Kidney tubule cell (primary cell): ENCODE measurements at regions not wholly inside any gene's neighbourhood (a gene's known extent, or its start where the extent isn't known, plus 50 kb on each side); places are given as distances from the start of the nearest gene placed in this dataset.
"Not testable (repeated sequence)": the region's sequence is repeated elsewhere in the genome, so short reads cannot be mapped to it uniquely, and the experiment has no call there.

Source experiments
- DNase-seq: peaks from one replicate; pipeline ENCODE4 v3.0.0-alpha.2; 2018; ENCODE audit warnings: low spot score

DNA sequence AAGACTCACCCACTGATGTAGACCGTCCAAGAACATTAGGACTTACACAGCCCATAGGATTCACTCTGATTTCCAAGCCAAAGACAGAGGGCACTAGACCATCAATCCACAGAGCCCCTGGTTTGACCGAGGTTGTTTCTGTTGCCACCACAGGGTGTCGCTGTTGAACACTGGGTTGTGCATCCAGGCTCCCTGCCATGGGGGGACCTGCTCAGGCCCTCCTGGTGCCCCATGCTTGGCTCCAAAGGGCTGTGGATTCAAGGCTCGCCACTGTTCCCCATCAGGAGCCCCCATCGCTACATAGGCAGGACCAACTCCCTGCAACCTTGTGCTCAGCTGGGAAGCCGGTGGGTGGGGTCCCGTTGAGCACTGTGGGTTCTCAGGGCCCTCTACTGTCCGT, 128.0 kb upstream of the ANO1 start:
- DNase-seq: peak; percentile 21

DNA sequence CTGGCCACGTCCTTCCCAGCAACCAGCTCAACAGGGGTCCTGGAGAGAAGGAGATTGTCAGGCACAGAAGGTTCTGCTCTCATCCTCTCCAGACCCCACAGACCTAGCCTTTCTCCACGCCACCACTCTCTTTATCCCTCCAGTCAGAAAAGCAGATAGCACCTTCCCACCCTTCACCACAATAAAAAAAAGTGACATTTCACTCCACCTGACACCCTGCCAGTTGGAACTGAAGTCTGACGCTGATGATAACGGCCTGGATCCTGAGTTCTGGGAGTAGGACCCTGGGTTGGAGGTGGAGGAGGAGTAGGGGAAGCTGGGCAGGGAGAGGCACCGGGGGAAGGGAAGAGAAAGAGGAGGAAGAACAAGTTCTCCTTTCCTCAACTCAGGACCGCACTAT, 127.5 kb upstream of the ANO1 start:
- DNase-seq: no peak

DNA sequence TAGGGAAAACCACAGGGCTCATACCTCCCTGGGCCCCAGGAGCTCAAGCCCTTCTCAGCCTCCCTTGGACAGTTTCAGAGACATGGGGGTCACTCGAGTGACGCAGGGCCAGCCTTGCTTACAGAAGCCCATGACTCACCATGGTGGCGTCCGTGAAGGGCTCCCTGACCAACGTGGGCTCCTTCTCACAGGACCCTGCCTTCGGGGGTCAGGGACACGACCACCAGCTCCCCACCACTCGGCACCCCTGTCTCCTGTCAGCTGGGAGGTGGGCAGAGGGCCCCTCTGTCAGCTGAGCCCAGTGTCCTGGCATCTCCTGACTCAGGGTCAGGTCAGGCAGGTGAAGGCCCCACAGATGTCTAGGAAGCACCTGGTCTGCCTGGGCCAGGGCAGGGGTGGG, 126.3 kb upstream of the ANO1 start:
- DNase-seq: no peak

DNA sequence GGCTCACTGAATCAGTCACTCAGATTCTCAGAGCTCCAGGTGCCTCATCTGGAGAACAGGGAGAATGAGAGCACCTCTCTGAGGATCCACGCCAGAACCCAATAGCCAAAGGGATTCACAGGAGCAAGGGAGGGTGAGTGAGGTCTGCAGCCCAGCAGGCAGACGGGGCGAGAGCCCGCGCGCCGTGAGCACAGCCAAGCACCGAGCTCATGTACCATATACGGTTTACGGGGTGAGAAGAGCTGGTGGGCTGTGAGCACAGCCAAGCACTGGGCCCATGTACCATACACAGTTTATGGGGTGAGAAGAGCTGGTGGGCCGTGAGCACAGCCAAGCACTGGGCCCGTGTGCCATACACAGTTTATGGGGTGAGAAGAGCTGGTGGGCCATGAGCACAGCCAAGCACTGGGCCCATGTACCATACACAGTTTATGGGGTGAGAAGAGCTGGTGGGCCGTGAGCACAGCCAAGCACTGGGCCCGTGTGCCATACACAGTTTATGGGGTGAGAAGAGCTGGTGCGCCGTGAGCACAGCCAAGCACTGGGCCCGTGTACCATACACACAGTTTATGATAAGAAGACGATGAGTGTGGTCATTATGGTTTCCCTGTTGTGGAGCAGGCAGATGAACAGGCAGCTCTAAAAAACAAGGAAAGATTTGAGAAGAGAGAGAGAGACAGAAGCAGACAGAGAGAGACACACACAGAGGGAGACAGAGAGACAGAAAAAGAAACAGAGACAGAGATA, 125.7 kb upstream of the ANO1 start:
- DNase-seq: not testable (repeated sequence)

DNA sequence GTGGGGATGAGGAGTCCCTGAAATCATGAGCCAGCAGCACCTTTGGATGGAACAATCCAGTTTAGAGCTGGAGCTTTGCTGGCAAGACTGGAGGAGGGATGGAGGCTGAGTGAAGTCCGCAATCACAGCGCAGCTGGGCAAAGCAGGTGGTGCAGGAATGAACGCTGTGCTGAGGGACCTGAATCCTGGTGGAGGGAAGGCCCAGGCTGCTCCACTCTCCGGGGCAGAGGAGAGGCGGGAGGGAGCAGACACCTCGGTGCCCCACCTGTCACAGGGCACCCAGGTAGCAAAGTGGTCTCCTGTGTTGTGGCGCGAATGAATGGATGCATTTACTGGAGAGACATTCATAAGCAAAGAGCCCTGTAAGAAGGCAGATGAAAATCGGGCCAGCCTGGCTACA, 124.8 kb upstream of the ANO1 start:
- DNase-seq: no peak

DNA sequence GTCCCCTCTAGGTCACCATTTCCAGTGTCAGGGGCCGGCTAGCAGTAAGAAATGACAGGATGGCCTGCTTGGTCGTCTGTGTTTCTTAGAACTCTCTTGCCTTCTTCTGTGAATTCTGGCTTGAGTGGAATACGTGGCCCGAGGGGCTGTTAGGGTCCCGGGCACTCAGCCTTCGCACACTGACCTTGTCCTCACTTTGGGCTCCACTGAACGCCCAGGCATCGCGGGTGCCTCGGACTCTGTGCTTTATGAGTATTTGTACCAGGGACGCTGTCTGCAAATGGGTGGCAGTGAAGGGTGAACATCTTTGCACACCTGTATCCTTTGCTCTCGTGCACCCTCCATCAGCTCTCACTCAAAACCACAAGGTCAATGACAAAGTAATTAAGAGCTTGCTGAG, 123.4 kb upstream of the ANO1 start:
- DNase-seq: no peak

DNA sequence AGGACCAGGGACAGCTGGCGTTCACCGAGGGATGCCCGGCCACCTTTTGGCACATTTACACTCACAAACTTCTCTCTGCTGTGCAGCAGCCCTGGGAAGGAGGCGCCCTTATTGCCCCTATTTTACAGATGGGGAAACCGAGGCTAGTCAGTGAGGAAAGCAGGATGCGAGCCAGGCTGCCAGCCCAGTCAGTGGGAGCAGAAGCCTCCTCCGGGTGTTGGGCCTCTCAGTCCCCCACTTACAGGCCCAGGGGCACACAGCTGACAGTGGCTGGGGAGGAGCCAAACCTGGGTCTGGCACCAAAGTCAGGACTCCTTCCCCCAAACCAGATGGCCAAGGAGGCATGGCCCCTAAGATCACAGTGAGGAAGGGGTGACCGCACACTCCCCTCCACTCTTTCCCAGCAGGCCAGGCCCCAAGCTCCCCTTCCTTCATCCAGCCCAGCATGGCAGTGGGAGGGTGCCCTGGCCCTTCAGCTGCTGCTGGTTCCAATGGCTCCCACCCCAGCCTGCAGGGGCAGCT, 121.4 kb upstream of the ANO1 start:
- no peak for DNase-seq

DNA sequence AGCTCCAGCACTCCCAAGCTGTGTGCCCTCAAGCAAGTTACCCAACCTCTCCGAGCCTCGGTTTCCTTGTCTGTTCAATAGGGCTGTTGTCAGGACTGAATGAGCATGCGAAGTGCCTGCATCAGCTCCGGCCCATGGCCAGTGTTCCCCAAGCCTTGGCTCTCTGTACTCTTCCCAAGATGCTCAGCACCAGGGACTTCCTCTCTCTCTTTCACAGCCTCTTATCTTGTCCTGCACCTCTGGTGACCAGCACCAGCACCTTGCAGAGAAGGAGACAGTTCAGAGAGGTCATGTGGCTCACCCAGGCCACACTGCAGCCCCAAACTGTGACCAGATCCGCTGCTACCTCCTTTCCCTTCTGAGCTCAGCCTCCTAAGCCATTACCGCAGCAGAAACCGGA, 120.3 kb upstream of the ANO1 start:
- no peak for DNase-seq

DNA sequence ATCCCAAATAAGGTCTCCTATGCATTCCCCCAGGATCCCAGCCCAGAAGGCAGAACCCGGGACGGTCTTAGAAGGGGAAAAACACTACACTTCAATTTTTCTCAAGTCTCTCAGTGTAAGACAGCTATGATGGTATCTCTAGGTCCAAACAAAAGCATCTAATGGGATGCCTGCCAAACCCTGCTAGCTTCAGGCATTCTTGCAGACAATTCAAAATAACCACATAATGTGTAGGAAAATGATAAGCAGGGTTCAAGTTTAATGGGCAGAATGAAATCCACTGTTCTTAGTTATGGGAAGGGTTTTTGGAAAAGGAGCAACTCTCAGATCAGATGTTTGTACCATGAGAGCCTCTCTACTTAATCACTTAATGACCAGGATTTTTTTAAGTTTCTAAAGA, 119.8 kb upstream of the ANO1 start:
- DNase-seq: no peak

DNA sequence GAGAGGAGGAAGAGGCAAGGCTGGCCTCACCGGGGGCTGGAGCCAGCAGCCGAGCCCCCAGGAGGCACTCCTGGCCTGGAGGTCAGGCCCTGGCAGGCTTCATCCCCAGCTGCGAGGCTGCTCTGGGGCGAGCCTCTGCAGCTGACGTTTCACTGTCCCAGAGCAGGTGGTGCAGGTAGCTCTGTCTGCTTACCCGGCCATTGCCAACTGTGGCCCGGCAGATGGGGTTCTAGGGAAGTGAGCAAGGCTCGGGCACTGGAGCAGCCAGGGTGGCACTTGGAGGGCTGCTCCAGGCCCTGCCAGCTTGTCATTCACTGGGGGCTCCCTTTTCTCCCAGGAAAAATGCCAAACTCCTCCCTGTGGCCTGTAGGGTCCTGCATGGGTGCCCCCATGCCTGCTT, 118.7 kb upstream of the ANO1 start:
- DNase-seq: no peak

DNA sequence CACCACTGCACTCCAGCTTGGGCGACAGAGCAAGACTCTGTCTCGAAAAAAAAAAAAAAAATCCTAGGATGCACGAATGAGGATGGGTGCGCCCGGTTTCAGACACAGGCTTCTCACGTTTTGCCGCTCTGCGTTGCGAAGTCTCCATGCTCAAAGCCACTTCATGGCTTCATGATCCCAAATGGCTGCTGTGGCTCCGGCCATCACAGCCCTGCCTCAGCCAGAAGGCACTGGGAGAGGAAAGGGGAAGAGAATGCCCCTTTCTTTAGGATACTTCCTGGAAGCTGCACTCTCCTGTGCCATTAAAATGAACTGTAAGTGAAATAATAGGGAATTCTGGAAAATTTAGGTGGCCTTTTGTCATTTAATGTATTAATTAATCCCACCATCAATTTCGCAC, 116.4 kb upstream of the ANO1 start:
- DNase-seq: no peak

DNA sequence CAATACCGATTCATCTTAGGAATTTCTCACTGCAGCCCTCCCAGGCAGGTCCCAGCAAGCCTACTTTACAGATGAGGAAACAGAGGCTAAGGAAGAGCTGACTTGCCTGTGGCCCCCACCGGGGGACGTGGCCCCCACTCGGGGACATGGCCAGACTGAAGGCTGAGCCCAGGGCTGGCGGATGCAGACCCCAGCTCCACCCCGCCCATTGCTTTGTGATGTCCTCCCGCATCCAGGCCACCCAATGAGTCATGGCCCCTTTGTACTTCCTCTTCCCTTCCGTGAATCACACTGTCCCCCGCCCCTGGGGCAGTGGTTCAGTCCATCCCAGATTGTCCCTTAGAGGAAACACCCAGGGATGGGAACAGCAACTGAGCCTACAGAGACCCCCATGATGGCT, 116.0 kb upstream of the ANO1 start:
- DNase-seq: peak; percentile 61

DNA sequence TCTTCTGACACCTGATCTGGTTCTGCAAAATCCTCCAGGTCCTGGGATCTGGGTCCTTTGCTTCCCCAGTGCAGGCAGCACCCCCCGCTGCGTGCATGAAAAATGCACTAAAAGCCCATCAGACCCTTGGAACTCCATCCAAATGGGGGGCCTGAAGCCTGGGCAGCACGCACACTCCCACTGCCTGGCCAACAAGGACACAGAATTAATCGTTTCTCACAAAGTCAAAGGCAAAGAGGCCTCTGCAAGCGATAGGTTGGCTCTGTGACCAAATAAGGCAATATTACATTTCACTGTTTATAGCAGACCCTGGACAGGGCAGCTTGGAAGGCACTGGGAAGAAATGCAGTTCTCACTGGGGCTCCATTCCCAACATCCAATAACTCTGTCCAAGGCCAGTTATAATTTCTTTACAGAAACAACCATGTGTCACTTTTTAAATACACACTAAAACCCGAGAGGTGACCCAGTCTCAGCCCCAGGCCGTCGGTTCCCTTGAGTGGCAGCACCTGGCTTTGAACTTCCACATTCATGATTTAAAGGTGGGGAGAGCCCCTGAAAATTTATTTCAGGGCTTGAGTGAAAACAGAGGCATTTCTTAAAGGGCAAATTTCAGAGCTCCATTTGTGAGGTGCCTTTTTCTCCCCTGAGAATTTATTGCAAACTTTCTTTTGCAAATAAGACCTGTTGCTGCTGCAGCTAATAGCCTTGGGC, 114.4 kb upstream of the ANO1 start:
- DNase-seq: no peak

DNA sequence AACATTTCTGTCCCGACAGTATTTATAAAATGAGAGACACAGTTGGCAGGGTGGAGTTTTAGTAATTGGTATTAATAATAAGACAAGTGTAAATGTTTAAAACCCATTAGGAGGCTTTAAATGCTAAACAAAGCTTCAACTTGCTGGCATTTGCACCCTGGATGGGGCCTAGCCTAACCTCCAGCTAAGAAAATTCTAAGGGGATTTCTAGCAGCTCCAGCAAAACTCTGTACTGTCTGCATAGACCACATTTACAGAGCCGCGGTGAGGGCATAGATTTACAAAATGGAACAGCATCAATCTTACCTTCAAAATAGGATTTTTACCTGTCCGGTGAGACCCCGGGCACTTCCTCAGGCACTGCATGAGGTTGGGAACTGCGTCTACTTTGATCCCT, 113.9 kb upstream of the ANO1 start:
- no peak for DNase-seq

DNA sequence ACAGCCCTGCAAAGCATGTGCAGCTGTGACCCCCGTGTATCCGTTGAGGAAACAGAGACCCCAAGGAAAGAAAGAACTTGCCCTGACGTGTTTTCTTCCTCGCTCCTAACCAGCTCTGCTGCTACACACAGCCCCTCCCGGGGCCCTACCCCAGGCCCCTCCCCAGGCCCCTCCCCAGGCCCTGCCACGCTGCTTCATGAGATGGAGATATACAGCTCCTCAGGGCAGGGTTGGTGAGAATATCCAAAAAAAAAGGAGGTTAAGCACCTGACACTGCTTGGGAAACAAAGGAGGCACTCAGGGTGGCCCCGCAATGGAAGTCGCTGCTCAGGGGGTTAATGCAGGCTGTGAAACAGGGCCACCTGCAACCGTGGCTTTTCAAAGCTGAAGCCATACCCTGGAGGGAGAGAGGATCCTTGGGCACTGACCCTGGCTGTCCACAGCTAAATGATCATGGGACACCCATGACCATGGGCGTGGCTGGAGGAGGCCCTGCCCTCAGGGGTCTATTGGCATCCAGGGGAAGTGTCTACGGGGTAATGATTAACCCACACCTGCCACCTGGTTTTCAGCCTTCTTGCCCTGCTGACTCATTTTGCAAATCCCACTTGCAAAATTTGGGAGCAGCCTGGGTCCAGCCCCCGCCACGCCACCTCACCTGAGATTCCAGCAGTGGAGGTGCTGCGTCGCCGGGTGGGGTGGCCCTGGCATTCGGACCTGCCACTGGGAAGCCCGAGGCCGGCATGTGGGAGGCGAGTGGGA, 112.1 kb upstream of the ANO1 start:
- DNase-seq: peak; percentile 21

DNA sequence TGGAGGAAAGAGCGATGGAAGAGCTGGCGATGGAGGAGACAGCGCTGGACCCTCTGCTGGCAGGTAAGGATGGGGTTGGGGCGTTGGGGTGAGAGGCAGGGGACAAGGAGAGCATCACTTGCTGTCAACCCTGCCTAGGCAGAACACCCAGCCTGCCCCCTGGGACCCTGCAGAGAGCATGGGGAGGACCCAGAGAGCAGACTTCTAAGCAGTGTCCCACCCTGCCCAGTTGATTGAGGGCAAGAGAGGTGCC, 111.6 kb upstream of the ANO1 start:
- DNase-seq: no peak

DNA sequence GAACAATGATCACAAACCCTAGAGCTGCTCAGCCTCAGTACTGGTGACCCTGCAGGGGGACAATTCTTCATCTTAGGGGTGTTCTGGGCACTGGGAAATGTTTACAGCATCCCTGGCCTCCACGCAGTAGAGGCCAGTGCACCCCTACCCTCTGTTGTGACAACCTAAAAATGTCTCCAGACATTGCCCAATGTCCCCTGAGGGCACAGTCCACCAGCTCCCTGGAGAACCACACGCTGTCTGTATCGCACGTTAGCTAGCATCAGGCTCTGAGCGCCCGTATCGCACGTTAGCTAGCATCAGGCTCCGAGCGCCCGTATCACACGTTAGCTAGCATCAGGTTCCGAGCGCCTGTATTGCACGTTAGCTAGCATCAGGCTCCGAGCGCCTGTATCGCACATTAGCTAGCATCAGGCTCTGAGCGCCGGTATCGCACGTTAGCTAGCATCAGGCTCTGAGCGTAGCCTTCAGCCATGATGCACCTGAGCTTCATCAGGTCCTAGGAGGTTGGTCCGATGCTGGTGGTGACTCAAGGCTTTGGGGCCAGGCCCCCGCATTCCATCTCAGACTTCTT, 111.1 kb upstream of the ANO1 start:
- no peak for DNase-seq

DNA sequence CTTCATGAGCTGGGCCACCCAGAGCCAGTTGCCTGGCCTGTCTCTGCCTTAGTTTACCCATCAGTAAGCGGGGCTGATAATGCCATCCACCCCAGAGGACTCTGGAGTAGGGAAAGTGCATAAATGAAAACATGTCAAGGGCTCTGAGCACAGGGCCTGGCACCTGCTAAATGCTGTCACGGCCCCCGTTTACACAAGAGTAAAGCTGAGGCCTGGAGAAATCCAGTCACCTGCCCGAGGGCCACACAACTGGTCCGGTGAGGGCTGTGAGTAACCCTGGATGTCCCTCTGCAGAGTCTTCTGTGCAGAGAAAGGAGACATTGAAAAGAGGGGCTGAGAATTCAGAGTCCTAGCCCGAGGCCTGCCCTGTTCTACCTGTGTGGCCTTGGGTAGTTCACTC, 110.6 kb upstream of the ANO1 start:
- DNase-seq: no peak

DNA sequence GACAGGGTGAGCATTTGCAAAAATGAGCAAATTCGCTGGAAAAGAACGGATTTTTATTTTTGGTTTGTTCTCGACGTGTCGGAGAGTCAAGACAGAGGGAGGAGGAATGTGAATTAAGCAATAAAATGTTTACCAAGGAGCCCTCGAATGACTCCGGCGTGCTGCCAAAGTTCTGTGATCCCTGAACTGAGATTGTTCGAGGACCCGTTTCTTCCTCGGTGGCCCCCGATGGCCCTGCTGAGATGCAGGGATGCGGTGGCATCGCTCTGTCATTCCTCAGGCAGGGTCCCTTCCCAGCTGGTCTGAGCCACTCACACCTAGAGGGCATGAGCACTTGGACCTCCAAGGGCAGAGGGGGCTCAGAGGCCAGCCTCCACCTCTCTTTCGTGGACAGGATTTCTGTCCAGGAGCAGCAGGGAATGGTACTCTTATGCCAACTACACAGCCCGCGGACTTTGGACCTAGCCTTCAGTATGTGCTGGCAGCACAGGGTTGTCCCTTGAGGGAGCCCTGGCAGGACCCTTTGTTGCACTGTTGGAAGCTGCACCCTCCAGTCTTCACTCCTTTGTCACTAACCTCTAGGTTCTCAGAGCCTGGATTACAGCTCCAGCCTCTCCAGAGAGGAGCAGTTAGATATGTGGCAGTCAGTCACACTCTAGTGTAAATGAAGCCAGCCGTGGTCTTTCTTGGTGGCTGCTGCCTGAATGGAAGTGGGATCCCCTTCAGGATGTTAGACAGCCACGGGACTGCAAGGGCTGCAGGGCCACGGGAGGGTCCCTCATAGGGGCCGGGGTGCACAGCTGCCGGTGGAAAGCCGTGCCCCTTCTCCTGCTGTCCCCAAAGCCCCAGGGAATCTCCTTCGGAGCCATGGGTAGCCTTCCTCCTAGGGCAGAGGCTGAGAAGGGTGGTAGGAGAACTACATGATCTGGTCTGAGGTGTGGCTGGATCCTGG, 109.4 kb upstream of the ANO1 start:
- DNase-seq: no peak

DNA sequence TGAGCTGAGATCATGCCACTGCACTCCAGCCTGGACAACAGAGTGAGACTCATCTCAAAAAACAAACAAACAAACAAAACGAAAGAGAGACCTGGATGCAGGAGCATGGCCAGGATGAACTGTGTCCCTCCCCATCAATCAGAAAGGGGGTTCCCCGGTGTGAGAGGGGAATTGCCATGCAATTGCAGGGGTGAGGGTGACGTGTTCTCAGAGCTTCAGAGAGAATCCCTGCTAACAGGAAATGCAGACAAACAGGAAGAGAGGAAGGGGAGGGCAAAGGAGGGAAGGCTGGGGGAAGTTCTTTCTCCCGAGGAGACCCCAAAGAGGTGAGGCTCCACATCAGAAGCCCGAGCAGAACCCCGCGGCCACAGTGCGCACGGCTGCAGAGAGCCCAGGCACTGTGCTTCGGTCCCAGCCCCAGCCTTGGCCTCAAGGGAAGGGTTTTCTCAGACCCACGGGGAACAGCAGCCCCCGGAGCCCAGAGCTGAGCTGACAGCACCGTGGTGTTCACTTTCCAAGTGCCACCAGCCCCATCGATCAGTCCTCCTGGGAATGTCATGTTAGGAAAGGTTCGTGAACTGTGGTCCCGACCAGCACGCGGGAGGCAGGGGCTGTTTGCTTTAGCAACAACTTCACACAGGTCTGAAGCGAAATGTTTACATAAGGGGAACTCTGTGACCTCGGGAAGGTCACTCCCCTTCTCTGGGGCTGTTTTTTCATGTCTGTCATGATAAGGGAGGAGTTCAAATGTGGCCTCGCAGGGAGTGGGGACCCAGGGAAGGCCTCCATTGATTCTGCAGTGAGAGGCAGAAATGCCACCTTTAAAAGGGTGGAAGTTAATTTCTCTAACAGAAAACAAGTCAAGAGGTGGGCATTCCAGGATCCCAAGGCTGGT, 108.0 kb upstream of the ANO1 start:
- DNase-seq: no peak
